ENCODE measurements at regions not wholly inside any gene's neighbourhood (a gene's known extent, or its start where the extent isn't known, plus 50 kb on each side); places are given as distances from the start of the nearest gene placed in this dataset.
"Not testable (repeated sequence)": the region's sequence is repeated elsewhere in the genome, so short reads cannot be mapped to it uniquely, and the experiment has no call there.

DNA sequence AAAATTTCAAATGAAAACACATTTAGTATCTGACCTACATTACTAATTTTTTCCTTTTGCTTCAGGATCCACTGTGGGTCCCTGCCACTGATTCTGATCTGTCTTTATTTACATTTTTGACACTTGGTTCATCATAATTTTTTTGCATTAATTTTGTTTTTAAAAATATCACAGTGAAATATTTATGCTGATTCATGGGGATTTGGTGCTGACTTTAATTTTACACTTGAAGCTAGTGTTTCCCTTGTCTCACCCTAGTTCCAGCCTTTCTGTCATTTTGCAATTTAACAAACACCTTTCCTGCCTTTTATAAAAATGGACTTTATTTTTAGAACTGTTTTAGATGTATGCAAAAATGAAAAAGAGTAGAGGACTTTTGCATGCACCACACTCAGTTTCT, 111.9 kb upstream of the MARCHF11 start:
- Histone ChIP-seq H3K27me3 (ENCODE audit: low read length) (no peaks in the 10 kb centered on the region), H3K4me1 (ENCODE audit: low read length) (no peaks in the 10 kb centered on the region), H3K36me3 (ENCODE audit: insufficient read depth, low read length) (no peaks in the 10 kb centered on the region), H4K20me1 (ENCODE audit: insufficient read depth, low read depth, low read length) (no peaks in the 10 kb centered on the region), H3K9me3 (ENCODE audit: low read length) (no peaks in the 10 kb centered on the region; the same call in 1 of the 2 replicates), H3K4me3 (ENCODE audit: low read length) (no peak overlapping the region), H3K4me2 (ENCODE audit: low read depth, low read length, poor library complexity, severe bottlenecking) (no peak overlapping the region), H3K9ac (ENCODE audit: low read length) (no peak overlapping the region), H2AFZ (ENCODE audit: low read length) (no peak overlapping the region), H3K79me2 (ENCODE audit: low read length) (no peaks in the 10 kb centered on the region), H3K9me2 (replicated peaks; ENCODE audit: insufficient read depth, low read length) (no peaks in the 10 kb centered on the region; the same call in 1 of the 2 replicates), H3K27ac (ENCODE audit: low read length) (no peak overlapping the region)
- no peak for DNase-seq

DNA sequence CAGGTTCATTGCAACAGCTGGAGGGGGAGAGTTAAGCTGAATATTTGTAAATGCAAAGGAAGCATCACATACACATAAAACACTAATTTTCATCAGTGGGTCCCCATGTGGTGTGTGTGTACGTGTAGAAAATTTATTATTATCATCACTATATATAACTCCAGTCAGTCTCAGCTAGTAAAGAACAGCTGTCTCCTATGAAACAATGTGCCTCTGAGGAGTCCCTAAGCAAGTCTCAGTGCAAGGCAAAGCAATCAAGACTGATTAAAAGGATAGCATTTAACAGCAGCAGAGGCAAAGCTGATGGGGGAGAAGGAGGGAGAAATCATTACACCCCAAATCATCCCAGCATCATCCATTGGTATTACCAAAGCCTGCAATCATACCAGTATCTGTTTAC, 104.2 kb upstream of the MARCHF11 start:
- H3K4me3 ChIP-seq (ENCODE audit: low read length) = no peak overlapping the region
- no peaks in the 10 kb centered on the region for H3K36me3 ChIP-seq (ENCODE audit: insufficient read depth, low read length)
- no peaks in the 10 kb centered on the region for H3K9me2 ChIP-seq (replicated peaks; ENCODE audit: insufficient read depth, low read length)
- H3K4me1 ChIP-seq (ENCODE audit: low read length) = no peaks in the 10 kb centered on the region
- H3K9ac ChIP-seq (ENCODE audit: low read length) = no peak overlapping the region
- H3K4me2 ChIP-seq (ENCODE audit: low read depth, low read length, poor library complexity, severe bottlenecking) = no peak overlapping the region
- H3K79me2 ChIP-seq (ENCODE audit: low read length) = no peaks in the 10 kb centered on the region
- H4K20me1 ChIP-seq (ENCODE audit: insufficient read depth, low read depth, low read length) = no peaks in the 10 kb centered on the region
- H3K27me3 ChIP-seq (ENCODE audit: low read length) = no peaks in the 10 kb centered on the region
- no peak for DNase-seq
- H3K9me3 ChIP-seq (ENCODE audit: low read length) = no peaks in the 10 kb centered on the region; the same call in 1 of the 2 replicates
- no peak overlapping the region for H3K27ac ChIP-seq (ENCODE audit: low read length)
- no peak overlapping the region for H2AFZ ChIP-seq (ENCODE audit: low read length)

DNA sequence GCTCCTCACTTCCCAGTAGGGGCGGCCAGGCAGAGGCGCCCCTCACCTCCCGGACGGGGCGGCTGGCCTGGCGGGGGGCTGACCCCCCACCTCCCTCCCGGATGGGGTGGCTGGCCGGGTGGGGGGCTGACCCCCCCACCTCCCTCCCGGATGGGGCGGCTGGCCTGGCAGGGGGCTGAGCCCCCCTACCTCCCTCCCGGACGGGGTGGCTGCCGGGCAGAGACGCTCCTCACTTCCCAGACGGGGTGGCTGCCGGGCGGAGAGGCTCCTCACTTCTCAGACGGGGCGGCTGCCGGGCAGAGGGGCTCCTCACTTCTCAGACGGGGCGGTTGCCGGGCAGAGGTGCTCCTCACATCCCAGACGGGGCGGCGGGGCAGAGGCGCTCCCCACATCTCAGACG, 97.3 kb upstream of the MARCHF11 start:
- not testable (repeated sequence) for H3K36me3 ChIP-seq (ENCODE audit: insufficient read depth, low read length); H3K4me3 ChIP-seq (ENCODE audit: low read length); H3K27ac ChIP-seq (ENCODE audit: low read length); H3K27me3 ChIP-seq (ENCODE audit: low read length); H3K9ac ChIP-seq (ENCODE audit: low read length); H2AFZ ChIP-seq (ENCODE audit: low read length); H3K9me2 ChIP-seq (replicated peaks; ENCODE audit: insufficient read depth, low read length); H4K20me1 ChIP-seq (ENCODE audit: insufficient read depth, low read depth, low read length); H3K79me2 ChIP-seq (ENCODE audit: low read length); H3K9me3 ChIP-seq (ENCODE audit: low read length); H3K4me1 ChIP-seq (ENCODE audit: low read length); H3K4me2 ChIP-seq (ENCODE audit: low read depth, low read length, poor library complexity, severe bottlenecking); DNase-seq

DNA sequence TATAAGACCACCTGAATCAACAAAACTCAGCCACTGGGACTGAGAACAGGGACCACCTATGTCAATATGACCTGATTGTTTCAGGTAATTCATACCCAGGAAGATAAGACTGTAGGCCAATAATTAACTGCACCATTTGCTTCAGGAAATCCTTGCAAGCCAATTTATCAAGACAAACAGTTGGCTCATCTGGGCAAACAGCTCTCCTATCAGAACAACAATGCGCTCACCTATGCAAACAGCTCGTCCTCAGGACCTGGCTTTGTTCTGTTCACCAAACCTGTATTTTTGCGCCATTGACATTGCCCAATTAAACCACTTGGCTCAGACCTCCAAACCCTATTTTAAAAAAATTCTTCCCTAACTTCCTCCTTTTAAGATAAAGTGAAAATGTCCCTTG, 92.3 kb upstream of the MARCHF11 start:
- no peak for DNase-seq
- Histone ChIP-seq H3K27me3 (ENCODE audit: low read length) (no peaks in the 10 kb centered on the region), H3K9me2 (replicated peaks; ENCODE audit: insufficient read depth, low read length) (no peaks in the 10 kb centered on the region; the same call in 1 of the 2 replicates)

DNA sequence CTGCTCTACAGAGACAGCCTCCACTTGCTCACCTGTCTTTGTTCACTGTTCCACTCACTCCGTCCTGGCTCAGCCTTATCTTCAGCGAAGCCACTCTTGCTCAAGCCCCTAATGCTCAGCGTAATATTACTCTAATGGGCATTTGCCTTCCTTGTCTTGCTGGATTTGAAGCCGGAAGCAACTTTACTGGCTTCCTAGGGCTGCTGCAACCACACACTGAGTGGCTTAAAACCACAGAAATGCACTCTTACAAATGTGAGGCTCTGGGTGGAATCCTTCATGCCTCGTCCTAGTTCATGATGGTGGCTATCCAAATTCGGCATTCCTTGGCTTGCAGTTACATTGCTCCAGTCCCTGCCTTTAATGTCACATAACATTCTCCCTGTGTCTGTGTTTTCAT, 85.5 kb upstream of the MARCHF11 start:
- Histone ChIP-seq H2AFZ (ENCODE audit: low read length) (no peak overlapping the region), H3K9me2 (replicated peaks; ENCODE audit: insufficient read depth, low read length) (0 out of 2 replicates have a peak, but pooled peaks cover 7% of the 10 kb centered on the region), H3K4me3 (ENCODE audit: low read length) (no peak overlapping the region), H3K4me1 (ENCODE audit: low read length) (no peaks in the 10 kb centered on the region), H3K27ac (ENCODE audit: low read length) (no peak overlapping the region), H3K27me3 (ENCODE audit: low read length) (no peaks in the 10 kb centered on the region), H3K9me3 (ENCODE audit: low read length) (no peaks in the 10 kb centered on the region), H3K9ac (ENCODE audit: low read length) (no peak overlapping the region), H3K79me2 (ENCODE audit: low read length) (no peaks in the 10 kb centered on the region), H3K36me3 (ENCODE audit: insufficient read depth, low read length) (no peaks in the 10 kb centered on the region), H3K4me2 (ENCODE audit: low read depth, low read length, poor library complexity, severe bottlenecking) (no peak overlapping the region), H4K20me1 (ENCODE audit: insufficient read depth, low read depth, low read length) (no peaks in the 10 kb centered on the region)
- no peak for DNase-seq

More for the DNA sequence above, 92.3 kb upstream of the MARCHF11 start:
- Histone ChIP-seq H3K9ac (ENCODE audit: low read length) (no peak overlapping the region), H3K4me3 (ENCODE audit: low read length) (no peak overlapping the region), H2AFZ (ENCODE audit: low read length) (no peak overlapping the region), H3K4me1 (ENCODE audit: low read length) (no peaks in the 10 kb centered on the region), H3K4me2 (ENCODE audit: low read depth, low read length, poor library complexity, severe bottlenecking) (no peak overlapping the region), H4K20me1 (ENCODE audit: insufficient read depth, low read depth, low read length) (no peaks in the 10 kb centered on the region), H3K27ac (ENCODE audit: low read length) (no peak overlapping the region), H3K79me2 (ENCODE audit: low read length) (no peaks in the 10 kb centered on the region), H3K9me3 (ENCODE audit: low read length) (no peaks in the 10 kb centered on the region), H3K36me3 (ENCODE audit: insufficient read depth, low read length) (no peaks in the 10 kb centered on the region)

DNA sequence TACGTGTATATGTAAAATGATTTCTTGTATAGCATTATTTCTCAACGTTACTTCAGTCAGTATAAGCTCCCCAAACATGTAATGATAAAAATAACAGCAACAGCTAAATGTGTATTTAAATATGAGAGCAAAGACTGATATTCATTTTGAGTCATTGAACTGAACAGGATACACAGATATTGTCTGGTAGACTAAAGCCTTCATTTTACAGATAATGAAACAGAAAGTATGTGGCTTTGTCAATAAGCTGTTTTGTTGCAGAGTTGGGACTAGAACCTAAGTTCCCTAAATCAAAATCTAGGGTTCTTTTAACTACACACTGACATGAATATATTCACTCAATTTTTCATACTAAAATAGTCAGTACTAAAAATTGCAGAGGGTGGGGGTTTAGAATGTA, 80.4 kb upstream of the MARCHF11 start:
- Histone ChIP-seq H3K27ac (ENCODE audit: low read length) (no peak overlapping the region), H3K4me3 (ENCODE audit: low read length) (no peak overlapping the region), H3K36me3 (ENCODE audit: insufficient read depth, low read length) (no peaks in the 10 kb centered on the region), H3K27me3 (ENCODE audit: low read length) (no peaks in the 10 kb centered on the region), H3K4me2 (ENCODE audit: low read depth, low read length, poor library complexity, severe bottlenecking) (no peak overlapping the region), H2AFZ (ENCODE audit: low read length) (no peak overlapping the region), H3K9me2 (replicated peaks; ENCODE audit: insufficient read depth, low read length) (no peaks in the 10 kb centered on the region; the same call in 1 of the 2 replicates), H4K20me1 (ENCODE audit: insufficient read depth, low read depth, low read length) (no peaks in the 10 kb centered on the region), H3K4me1 (ENCODE audit: low read length) (no peaks in the 10 kb centered on the region), H3K9me3 (ENCODE audit: low read length) (no peaks in the 10 kb centered on the region; the same call in 1 of the 2 replicates), H3K79me2 (ENCODE audit: low read length) (no peaks in the 10 kb centered on the region), H3K9ac (ENCODE audit: low read length) (no peak overlapping the region)
- DNase-seq = no peak

DNA sequence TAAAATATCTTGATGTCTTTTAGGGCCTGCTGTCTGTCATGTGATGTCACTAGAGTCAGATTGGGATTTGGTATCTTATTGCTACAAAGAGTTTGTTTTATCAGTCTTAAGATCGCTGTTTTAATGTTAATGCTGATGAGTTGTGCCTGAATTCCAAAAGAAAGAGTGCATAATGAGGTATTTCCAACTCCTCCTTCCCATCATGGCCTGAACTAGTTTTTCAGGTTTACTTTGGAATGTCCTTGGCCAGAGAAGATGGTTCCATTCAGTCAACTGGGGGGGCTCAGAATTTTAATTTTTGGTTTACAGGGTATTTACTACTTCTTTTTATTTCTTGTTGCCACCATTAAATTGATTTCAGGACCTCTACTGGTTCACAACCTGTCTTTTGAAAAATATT, 74.3 kb upstream of the MARCHF11 start:
- no peak overlapping the region for H2AFZ ChIP-seq (ENCODE audit: low read length)

DNA sequence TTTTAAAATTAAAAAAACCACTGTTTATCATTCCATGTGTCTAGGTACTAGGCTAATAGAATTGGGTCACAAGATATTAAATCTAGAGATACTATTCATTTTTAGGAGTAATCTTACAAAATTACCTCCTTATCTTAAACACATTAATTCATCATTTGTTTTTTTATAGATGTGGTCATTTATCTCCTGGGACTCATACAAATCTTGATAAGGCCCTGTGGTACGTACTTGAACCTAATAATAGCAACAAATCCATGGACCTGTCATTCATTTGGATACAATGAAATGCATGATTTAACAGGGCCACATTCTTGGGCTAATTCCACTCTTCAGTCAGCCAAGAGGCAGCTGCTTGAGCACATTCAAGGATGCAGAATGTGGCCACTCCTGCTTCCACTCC, 66.4 kb upstream of the MARCHF11 start:
- H3K4me3 ChIP-seq (ENCODE audit: low read length) = no peak overlapping the region
- H2AFZ ChIP-seq (ENCODE audit: low read length) = no peak overlapping the region
- H3K27me3 ChIP-seq (ENCODE audit: low read length) = no peaks in the 10 kb centered on the region
- H3K79me2 ChIP-seq (ENCODE audit: low read length) = no peaks in the 10 kb centered on the region
- DNase-seq = no peak
- H3K4me2 ChIP-seq (ENCODE audit: low read depth, low read length, poor library complexity, severe bottlenecking) = no peak overlapping the region
- H4K20me1 ChIP-seq (ENCODE audit: insufficient read depth, low read depth, low read length) = no peaks in the 10 kb centered on the region
- H3K4me1 ChIP-seq (ENCODE audit: low read length) = no peaks in the 10 kb centered on the region
- H3K9ac ChIP-seq (ENCODE audit: low read length) = no peak overlapping the region
- H3K27ac ChIP-seq (ENCODE audit: low read length) = no peak overlapping the region
- no peaks in the 10 kb centered on the region for H3K9me3 ChIP-seq (ENCODE audit: low read length)
- H3K36me3 ChIP-seq (ENCODE audit: insufficient read depth, low read length) = no peaks in the 10 kb centered on the region
- 0 out of 2 replicates have a peak, but pooled peaks cover 3% of the 10 kb centered on the region for H3K9me2 ChIP-seq (replicated peaks; ENCODE audit: insufficient read depth, low read length)

More for the DNA sequence above, 74.3 kb upstream of the MARCHF11 start:
- Histone ChIP-seq H3K9me3 (ENCODE audit: low read length) (no peaks in the 10 kb centered on the region), H3K4me1 (ENCODE audit: low read length) (peaks cover 8% of the 10 kb centered on the region), H3K27me3 (ENCODE audit: low read length) (no peaks in the 10 kb centered on the region), H3K4me3 (ENCODE audit: low read length) (no peak overlapping the region), H3K27ac (ENCODE audit: low read length) (no peak overlapping the region), H3K9me2 (replicated peaks; ENCODE audit: insufficient read depth, low read length) (no peaks in the 10 kb centered on the region), H3K9ac (ENCODE audit: low read length) (no peak overlapping the region), H4K20me1 (ENCODE audit: insufficient read depth, low read depth, low read length) (no peaks in the 10 kb centered on the region), H3K36me3 (ENCODE audit: insufficient read depth, low read length) (no peaks in the 10 kb centered on the region), H3K4me2 (ENCODE audit: low read depth, low read length, poor library complexity, severe bottlenecking) (no peak overlapping the region), H3K79me2 (ENCODE audit: low read length) (no peaks in the 10 kb centered on the region)
- DNase-seq = no peak

DNA sequence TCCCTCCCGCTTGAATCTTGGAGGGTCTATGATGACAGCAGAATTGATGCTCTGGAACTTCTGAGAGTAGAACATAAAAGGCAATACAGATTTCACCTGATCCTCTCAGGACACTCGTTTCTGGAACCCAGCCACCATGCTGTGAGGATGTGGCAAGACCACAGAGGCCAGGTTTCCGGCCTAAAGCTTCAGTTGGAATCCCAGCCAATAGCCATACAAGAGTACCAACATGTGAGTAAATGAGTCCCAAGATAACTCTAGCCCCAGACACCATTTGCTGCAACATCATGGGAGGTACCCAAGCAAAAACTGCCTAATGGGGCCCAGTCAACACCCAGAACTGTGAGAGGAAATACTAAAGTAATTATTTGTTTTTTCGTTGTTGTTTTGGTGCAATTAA, 65.7 kb upstream of the MARCHF11 start:
- no peaks in the 10 kb centered on the region for H3K4me1 ChIP-seq (ENCODE audit: low read length)
- no peak overlapping the region for H3K4me3 ChIP-seq (ENCODE audit: low read length)
- H3K27me3 ChIP-seq (ENCODE audit: low read length) = no peaks in the 10 kb centered on the region
- H3K9me2 ChIP-seq (replicated peaks; ENCODE audit: insufficient read depth, low read length) = 0 out of 2 replicates have a peak, but pooled peaks cover 3% of the 10 kb centered on the region
- H3K9me3 ChIP-seq (ENCODE audit: low read length) = no peaks in the 10 kb centered on the region
- H3K9ac ChIP-seq (ENCODE audit: low read length) = no peak overlapping the region
- H3K36me3 ChIP-seq (ENCODE audit: insufficient read depth, low read length) = no peaks in the 10 kb centered on the region
- no peak for DNase-seq
- H3K27ac ChIP-seq (ENCODE audit: low read length) = no peak overlapping the region
- no peak overlapping the region for H3K4me2 ChIP-seq (ENCODE audit: low read depth, low read length, poor library complexity, severe bottlenecking)
- H4K20me1 ChIP-seq (ENCODE audit: insufficient read depth, low read depth, low read length) = no peaks in the 10 kb centered on the region
- H3K79me2 ChIP-seq (ENCODE audit: low read length) = no peaks in the 10 kb centered on the region
- H2AFZ ChIP-seq (ENCODE audit: low read length) = no peak overlapping the region

Data from Karpas-422 (cell line).